GM19468 (cell line): ENCODE measurements at regions not wholly inside any gene's neighbourhood (a gene's known extent, or its start where the extent isn't known, plus 50 kb on each side); places are given as distances from the start of the nearest gene placed in this dataset.

Experiments used
- ATAC-seq: cut with Tn5 transposase; IDR thresholded peaks from one replicate; pipeline ENCODE4 v1.9.1; 2021; ENCODE audit warnings: mild to moderate bottlenecking, moderate library complexity, moderate number of reproducible peaks; ENCODE audit not compliant: unreplicated experiment; ENCODE audit errors: extremely low read depth

DNA sequence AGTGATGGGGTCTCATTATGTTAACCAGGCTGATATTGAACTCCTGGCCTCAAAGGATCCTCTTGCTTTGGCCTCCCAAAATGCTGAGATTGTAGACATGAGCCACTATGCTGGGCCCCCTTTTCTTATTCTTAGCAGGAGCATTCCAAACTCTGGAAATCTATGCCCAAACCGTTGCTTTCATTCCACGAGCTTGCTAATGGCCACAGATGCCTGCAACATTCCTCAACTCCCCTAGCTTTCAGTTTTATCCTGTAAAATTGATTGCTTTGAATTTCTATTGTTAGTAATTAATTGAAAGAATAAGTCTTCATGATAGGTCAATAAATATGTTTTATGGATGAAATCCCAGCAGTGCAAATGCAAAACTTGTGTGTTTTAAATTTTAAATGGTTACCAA lies 564.8 kb upstream of the WWC1 start:
- no peak for ATAC-seq

DNA sequence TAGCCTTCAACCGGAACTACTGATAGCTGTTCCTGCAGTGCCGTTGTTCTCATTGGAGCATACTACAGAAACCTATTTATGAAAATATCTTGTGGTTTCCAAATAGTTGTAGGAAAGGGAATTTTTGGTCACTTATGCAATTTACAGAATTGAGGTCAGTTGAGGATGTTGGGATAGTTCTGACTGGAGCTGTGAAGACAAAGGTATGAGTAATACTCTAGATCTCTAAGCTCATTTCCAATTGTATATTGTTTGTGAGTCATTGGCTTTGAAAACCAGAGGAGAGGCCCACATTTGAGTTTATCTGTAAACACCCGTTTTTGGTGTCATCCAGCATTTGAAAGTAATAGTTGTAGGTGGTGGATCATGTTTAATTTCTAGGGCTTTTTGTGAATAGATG lies 561.3 kb upstream of the WWC1 start:
- ATAC-seq = no peak

DNA sequence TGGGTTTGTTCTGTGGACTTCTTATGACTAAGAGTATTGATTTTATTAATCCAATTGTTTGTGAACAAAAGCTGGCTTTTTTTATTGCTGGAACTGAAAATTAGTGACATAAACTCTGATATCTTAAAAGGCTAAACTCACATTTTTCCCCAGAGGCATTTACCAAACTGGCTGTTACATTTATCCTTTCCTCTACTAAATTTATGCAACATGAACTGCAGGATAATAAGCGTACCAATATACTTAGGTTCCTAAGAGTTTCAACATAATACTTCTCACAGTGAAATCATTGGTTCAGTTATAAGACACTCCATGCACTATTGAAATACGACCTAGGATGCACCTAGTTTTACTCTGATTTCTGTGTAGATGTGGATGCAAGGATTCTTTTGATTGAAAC lies 560.8 kb upstream of the WWC1 start:
- ATAC-seq = no peak

DNA sequence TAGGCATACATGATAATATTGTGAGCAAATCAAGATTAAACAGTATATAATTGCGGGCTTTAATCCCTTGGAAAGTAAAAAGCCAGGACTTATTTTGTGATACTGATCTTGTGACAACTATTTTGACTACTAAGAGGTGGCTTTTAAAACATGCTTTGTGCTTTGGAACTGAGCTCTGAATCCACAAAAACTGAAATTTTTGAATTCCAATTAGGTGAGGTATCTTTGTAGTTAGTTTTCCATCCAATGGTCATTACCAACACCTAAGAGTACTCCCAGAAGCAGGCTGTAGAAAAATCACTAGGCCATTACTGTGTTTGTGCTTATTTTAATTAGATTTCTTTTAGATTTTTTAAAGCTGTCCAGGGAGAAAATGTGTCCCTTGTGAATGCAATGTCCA lies 559.5 kb upstream of the WWC1 start:
- no peak for ATAC-seq

DNA sequence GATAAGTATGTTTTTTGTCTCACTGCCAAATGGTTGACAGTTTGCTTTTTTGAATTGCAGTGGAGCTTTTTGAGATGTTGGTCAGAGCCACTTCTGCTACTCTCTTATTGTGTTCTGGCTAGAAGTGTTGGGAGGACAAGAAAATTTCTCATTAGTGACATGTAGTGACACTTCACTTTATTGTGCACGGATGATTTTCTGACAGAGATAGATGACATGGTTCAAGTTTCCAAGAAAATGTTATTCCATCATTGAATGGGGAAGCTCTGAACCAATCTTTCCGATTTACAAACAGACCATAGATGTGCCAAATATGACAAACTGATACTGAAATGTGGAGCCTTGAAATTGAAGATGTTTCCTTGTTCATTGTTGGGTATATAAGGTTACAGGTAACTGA lies 558.9 kb upstream of the WWC1 start:
- no peak for ATAC-seq

DNA sequence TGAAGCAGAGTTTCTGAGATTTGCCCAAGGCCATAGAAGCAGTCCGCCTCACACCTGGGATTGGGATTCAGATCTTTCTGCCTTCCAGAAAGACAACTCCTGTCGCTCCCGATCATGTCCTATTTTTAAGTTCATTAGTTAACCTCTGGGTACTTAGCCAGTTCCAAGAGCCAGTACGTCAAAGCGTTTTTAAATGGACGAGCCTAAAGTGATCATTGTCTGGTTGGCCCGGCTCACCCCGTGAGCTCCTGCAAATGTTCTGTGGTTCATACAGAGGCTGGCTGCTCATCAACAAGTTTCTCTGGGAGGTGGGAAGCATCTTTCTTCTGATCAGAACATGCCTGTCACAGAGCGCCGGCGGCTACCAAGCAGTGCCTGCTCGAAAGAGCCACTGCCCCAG lies 554.5 kb upstream of the WWC1 start:
- no peak for ATAC-seq

DNA sequence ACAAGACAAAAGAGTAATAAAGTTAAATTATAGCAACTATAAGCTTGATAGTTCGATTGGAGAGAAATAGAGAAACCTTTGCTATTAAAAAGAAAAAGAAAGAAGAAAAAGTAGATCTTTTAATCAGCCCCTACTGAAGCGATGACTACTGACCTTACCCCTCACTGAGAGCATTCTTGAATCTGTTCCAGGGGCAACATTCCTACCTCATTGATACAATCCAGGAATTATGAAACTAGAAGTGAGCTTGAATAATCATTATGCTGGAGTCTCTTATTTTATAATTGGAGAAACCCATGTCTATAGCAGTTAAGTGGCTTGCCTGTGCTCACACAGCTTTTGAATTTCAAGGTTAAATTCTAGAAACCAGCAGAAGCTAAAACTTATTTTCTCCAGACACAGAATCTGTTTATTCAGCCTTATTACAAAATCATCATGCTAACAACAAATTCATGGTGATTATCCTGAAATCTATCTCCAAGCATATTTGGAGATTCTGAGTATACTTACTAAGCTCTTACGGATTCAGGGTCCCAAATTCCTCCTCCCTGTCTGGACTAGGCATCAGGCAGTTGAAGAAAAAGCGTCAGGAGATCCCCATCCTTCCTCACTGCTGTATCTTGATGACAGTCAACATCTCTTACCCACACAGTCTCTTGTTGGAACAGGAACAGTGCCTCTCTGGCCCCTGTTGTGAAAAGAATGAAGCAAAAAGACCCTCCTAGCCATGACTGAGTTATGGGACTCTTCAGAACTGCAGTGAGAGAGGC lies 547.6 kb upstream of the WWC1 start:
- no peak for ATAC-seq

DNA sequence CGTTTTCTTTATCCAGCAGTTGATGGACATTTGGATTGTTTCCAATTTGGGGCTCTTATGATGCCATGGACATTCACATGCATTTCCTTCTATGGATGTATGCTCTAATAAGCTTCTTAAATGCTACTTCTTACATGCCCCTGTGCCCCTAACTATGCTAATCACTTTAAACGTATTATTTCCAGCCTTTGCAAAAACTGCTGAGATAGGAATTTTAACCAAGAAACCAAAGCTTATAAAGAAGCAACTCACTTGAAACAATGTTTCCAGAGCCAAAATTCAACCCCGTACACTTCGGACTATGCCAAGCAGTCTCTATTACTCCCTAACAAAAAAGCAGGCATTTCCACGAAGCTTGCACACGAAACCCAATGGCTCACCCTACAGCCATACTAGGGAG lies 545.6 kb upstream of the WWC1 start:
- no peak for ATAC-seq

DNA sequence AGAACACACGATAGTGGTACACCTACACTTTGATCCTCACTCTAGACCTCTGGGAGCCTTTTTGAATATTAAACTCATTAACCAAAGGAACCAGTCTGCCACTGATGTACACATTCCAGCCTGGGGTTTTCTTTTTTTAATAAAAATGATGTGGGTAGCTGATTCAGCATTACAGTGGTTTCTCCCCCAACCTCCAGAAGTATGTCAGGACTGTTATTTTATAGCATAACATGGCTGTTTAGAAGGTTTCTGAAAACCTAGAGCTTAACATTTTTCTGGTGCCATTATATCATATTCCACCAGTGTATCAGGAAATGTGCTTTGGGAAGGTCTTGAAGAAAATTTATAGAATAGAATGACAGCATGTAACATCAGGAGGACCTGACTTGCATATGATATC lies 540.9 kb upstream of the WWC1 start:
- ATAC-seq = no peak

DNA sequence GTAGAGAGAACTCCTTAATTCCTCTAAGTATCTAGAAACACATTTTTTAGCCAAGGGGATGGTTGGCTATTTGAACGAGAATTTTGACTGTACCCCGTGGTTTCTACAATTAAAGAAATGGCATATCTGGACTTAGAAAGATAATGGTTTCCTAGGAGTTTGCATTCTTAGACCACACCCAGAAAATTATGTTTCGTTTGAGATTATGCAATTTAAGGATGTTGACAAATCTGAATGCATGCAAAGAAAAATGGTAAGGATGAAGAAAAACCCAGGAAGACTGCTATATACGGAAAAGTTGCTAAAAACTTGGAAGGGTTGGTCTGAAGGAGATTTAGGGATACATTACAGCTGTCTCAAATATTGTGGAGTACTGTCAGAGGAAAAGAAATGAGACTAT lies 538.5 kb upstream of the WWC1 start:
- no peak for ATAC-seq

DNA sequence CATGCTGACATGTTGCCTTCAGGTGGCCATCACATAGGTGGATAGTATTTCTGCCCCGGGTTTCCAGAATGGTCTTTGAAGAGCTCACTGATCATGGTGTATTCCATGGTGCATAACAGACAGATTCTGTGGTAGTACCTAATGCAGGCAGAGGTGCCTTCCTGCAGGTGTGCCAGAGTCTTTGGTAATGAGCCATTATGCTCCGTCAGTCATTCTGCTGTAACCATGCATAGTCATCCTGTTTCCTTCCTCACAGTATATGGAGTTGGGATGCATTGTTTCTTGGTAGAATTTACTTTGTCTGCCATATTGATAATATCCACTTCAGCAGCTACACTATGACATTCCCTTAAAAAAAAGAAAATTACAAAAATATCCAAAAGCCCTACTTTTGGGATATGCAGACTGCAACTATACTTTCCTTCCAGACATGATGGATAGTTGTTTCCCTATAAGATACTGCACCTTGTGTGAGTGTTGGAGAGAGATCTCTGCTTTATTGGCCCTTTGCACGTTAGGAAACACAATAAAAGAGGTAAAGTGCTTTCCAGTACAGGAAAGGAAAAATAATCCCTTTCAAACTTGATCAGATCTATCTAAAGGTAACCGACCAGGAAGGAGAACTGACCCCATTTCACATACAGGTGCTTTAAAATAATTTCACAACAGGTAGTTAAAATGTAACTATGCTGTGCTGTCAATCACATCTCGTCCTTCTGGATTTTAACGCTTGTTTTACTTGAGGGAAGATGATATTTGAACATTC lies 537.5 kb upstream of the WWC1 start:
- ATAC-seq = no peak

DNA sequence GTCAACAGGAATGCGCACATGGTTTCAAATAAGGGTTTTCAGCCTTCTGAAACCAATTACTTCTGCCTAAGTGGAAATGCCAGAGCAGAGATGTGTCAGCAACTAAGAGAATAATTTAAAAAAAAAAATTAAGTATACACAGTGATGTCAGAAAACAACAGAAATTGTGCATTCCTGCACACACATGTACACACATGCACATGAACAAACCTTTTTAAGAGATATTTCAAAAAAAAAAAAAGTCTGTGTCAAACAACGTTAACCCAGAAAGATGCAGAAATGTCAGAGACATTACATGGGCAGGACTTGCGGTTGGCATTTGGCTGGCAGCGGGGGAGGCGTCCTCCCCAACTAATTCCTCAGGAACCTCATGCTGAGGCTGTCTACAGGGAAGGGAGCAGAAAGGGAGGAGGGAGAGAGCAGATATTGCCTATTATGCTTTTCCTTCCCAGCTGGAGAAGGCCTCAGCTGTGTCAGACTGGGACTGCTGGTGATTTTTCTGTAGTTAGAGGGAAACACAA lies 536.9 kb upstream of the WWC1 start:
- ATAC-seq = no peak

DNA sequence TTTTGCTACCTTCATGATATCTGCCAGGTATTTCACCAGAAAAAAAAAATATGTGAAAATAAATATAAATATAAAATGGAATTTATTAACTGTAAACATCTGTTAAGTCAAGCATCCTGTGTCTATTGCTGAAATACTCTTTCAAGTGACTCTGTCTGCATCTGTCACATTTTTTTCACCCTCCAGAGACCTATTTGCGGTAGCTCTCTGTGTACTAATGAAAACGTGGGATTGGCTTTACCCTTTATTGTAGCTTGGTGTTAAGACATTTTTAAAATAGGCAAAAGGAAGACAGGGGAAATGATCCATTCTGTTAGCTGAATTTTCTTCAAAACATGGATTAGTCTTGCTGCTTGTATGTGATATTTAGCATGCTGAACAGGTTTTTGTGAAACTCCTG lies 536.0 kb upstream of the WWC1 start:
- no peak for ATAC-seq

DNA sequence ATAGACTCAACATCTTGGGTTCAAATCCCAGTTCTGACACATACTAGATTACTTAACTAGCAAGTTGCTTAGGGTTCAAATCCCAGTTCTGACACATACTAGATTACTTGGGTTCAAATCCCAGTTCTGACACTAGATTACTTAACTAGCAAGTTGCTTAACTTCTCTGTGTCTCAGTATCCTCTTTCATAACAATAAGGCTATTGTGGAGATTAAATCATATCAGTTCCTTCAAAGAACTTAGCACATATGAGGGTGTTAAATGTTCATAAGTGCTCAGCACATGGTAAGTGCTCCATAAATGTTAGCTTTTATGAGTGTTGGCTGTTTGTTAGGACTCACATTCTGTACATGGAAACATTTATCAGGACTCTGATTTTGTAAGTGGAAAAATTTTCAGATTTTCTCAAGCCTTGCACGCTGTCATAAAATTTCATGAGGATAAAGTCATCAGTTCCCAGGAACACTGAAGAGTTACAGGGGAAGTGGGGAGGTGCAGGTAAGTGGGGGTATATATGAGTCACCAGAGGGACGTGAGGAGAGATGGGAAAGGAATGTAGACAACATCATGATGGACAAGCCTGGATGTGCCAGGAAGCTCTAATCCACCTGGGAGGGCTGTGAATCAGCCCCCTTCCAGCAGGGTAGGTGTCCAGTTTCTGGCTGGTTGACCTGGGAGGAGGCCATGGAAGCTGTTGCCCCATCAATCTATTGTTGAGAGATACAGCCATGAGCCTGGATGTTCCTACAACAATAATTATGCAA lies 532.2 kb upstream of the WWC1 start:
- ATAC-seq = no peak

DNA sequence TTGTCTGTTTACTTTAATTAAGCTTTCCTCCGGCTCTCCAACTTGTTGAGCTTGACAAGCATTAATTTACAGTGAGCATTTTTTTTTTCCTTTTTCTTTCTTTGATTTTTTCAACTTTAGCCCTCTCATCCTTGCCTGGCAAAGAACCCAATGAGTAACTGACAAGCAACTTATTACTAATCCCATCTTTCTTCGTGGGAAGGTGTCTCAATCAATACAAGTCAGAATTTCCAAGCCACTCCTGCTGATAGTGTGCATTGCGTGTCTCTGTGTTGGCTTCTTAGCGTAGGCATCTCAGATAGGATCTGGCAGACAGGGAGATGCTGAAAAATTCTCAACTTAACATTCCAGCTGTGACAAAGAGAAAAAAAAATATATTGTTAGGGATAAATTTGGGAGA lies 527.7 kb upstream of the WWC1 start:
- no peak for ATAC-seq

DNA sequence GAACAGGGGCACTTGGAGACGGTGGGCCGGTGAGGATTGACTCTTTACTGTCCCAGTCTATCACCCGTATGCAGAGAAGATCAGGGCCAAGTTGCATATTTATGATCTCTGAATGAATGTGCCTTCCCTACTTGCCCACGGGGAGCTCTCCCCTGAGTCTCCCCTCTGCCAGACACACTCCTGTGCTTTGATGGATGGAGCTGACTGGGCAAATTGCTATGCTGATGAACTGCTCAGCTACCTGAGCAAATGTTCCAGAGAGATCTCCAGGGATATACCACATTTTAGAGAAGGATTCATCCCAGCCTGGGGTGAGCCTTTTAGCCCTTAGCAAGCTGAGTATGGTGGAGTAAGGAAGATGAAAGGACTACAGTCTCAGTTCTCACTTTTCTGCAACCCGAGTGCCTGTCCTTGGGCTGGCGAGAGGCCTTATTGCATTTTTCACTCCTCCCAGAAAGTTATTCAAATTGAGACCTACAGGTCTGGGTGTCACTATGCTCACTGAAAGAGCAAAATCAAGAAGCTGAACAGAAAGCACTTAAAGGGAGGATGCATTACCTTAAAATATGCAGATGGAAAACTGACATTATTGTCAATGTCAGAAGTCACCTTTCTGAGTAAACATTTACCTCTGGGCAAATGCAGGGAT lies 526.7 kb upstream of the WWC1 start:
- ATAC-seq = no peak

DNA sequence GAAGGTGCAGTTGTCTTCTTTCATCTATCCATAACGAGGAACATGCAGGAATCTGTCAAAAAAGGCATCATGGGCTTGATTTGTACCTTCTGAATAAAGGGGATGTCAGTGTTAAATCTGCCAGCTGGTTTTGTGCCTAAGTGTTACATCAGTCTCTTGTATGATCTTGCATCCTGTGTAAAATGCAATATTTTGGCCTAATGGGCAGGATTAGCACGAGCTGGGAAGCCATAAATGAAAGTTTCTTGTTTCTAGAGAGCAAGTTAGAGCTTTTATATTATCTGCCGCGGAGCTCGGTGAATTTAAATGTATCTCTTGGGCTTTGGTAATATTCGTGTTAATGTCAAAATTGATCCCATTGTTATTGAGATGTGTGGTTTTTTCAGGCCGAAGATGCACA lies 526.1 kb upstream of the WWC1 start:
- no peak for ATAC-seq

DNA sequence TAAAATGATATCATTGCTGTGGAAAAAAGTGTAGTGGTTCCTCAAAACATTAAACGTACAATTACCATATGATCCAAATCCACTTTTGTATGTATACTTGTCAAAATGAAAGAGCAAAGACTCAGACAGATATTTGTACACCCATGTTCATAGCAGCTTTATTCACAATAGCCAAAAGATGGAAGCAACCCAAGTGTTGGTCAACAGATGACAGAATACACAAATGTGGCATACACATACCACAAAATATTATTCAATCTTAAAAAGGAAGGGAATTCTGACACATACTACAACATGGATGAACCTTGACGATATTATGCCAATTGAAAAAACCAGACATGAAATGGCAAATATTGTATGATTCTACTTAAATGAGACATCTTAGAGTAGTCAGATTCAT lies 524.5 kb upstream of the WWC1 start:
- no peak for ATAC-seq

DNA sequence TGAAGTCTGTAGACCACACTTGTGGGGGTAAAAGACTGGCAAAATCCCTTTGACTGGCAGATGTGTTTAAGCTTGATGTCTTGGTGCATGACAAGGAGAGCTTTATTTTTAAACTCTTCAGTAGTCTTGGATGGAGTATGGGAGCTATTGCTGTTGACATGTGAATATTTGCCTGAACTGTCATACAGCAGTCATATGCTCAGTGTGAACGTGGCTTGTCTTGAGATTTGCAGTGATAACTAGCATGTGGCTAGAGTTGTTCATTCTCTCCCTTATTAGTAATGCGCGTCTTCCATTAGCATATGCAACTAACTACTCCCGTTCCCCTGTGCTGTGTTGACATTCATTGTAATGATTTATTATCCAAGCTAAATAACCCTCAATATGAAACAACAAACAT lies 523.6 kb upstream of the WWC1 start:
- ATAC-seq = no peak

DNA sequence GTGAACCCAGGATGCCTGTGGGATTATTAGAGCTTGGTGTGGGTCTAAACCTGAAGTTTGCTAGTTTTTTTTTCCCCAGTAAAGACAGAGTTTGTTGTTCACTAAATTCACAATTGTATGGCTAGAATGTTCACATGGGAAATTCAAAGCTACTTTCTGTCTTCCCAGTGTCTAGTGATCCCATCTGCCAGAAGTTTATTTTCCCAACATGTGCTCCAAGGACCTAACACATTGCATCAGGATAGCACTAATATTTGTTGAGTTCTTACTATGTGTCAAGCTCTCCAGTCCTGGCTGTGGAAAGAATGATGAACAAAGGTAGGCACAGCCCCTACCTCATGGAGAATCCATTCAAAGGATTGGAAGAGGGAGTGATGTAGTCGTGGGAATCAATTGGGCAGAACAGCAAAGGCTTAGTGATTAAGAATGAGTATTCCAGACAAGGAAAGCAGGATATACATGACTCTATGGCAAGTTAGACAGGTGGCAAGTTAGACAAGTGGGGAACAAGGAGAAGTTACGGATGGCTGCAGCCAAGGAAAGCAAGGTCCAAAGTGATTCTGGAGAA lies 521.5 kb upstream of the WWC1 start:
- no peak for ATAC-seq
